ENCODE measurements at regions not wholly inside any gene's neighbourhood (a gene's known extent, or its start where the extent isn't known, plus 50 kb on each side); places are given as distances from the start of the nearest gene placed in this dataset.

- TF ChIP-seq POLR2AphosphoS5 (IDR thresholded peaks at IDR 0.05; ENCODE audit: low read depth, low read length) (no peak), TAF1 (IDR thresholded peaks at IDR 0.05; ENCODE audit: borderline replicate concordance, insufficient read depth, low read length) (no peak), REST (IDR thresholded peaks at IDR 0.05; ENCODE audit: insufficient read depth in 1 of 2, low read depth in 2 of 2, low read length in 2 of 2) (no peak), FOXP2 (optimal IDR thresholded peaks at IDR 0.05; ENCODE audit: borderline replicate concordance, extremely low read depth, extremely low read length, insufficient read depth) (no peak)
Observed at GRCh38 chr7:65230231-65230630, 143.4 kb upstream of the ZNF92 start.

All from PFSK-1 (cell line).